NB4 (cell line): ENCODE measurements at regions not wholly inside any gene's neighbourhood (a gene's known extent, or its start where the extent isn't known, plus 50 kb on each side); places are given as distances from the start of the nearest gene placed in this dataset.

Source experiments
- POLR2A ChIP-seq: IDR thresholded peaks from 2 replicates; pipeline ENCODE4 v1.6.1; 2011; ENCODE audit warnings: mild to moderate bottlenecking; ENCODE audit not compliant: insufficient read length; ENCODE audit errors: extremely low read depth
- TF ChIP-seq, protein P1 (sequence below): IDR thresholded peaks from one replicate; pipeline ENCODE4 v1.5.1; 2012; ENCODE audit warnings: low read depth, low read length
- TF ChIP-seq, protein P2 (sequence below): IDR thresholded peaks from 2 replicates; pipeline ENCODE4 v1.6.1; 2011; ENCODE audit warnings: low read depth, low read length

DNA sequence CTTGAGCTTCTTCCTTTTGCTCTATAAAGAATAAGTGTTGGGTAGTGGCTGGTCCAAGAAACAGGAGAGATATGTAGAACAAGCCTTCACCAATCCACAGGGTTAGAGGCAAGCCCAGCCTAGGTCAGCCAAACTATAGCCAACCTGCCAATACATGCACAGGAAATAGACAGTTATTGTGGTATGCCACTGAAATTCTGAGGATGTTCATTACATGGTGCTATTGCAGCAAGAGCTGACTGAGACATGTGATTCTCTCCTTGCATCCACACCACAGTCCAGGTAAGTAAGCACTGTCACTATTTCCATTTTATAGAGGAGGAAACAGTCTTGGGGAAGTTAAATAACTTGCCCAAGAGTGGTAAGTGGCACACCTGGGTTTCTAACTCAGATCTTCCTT is 268.1 kb downstream of the NPIPA8 start:
- TF ChIP-seq, protein P1, sequence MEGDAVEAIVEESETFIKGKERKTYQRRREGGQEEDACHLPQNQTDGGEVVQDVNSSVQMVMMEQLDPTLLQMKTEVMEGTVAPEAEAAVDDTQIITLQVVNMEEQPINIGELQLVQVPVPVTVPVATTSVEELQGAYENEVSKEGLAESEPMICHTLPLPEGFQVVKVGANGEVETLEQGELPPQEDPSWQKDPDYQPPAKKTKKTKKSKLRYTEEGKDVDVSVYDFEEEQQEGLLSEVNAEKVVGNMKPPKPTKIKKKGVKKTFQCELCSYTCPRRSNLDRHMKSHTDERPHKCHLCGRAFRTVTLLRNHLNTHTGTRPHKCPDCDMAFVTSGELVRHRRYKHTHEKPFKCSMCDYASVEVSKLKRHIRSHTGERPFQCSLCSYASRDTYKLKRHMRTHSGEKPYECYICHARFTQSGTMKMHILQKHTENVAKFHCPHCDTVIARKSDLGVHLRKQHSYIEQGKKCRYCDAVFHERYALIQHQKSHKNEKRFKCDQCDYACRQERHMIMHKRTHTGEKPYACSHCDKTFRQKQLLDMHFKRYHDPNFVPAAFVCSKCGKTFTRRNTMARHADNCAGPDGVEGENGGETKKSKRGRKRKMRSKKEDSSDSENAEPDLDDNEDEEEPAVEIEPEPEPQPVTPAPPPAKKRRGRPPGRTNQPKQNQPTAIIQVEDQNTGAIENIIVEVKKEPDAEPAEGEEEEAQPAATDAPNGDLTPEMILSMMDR = no peak
- TF ChIP-seq POLR2A = no peak
- TF ChIP-seq, protein P2, sequence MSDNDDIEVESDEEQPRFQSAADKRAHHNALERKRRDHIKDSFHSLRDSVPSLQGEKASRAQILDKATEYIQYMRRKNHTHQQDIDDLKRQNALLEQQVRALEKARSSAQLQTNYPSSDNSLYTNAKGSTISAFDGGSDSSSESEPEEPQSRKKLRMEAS = no peak
